PC-9 (cell line): ENCODE measurements at regions not wholly inside any gene's neighbourhood (a gene's known extent, or its start where the extent isn't known, plus 50 kb on each side); places are given as distances from the start of the nearest gene placed in this dataset.

ENCODE experiments used
- EZH2 ChIP-seq: fragments of 200-600 bp; sonication (generic); IDR thresholded peaks from 2 replicates; pipeline ENCODE4 v1.8.0; 2017; ENCODE audit warnings: antibody characterized with exemption, low read depth
- TF ChIP-seq, protein P1 (sequence below): fragments of 200-600 bp; sonication (generic); conservative IDR thresholded peaks from 2 replicates; pipeline ENCODE4 v1.6.1; 2017; ENCODE audit warnings: mixed run types, antibody characterized with exemption, mild to moderate bottlenecking, moderate library complexity

DNA sequence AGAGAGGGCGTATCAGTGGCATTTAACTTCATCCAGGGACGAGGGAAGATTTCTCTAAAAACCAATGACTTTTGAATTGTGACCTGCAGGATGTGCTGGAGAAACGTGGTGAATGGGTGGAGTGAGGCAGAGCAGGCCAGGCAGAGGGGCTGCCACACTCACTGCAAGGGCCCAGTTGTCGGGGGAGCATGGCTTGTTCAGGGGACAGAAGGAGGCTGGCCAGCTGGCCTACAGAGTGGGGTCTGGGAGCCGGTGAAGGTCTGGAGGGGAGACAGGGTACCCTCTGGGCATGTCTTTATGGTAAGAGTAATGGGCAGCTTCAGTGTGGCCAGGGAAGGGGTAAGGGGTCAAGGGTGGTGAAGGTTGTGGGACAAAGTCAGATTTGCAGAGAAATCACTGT, 225.2 kb upstream of the RGMA start:
- TF ChIP-seq, protein P1, sequence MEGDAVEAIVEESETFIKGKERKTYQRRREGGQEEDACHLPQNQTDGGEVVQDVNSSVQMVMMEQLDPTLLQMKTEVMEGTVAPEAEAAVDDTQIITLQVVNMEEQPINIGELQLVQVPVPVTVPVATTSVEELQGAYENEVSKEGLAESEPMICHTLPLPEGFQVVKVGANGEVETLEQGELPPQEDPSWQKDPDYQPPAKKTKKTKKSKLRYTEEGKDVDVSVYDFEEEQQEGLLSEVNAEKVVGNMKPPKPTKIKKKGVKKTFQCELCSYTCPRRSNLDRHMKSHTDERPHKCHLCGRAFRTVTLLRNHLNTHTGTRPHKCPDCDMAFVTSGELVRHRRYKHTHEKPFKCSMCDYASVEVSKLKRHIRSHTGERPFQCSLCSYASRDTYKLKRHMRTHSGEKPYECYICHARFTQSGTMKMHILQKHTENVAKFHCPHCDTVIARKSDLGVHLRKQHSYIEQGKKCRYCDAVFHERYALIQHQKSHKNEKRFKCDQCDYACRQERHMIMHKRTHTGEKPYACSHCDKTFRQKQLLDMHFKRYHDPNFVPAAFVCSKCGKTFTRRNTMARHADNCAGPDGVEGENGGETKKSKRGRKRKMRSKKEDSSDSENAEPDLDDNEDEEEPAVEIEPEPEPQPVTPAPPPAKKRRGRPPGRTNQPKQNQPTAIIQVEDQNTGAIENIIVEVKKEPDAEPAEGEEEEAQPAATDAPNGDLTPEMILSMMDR: no peak
- no peak for TF ChIP-seq EZH2
